ENCODE measurements at regions not wholly inside any gene's neighbourhood (a gene's known extent, or its start where the extent isn't known, plus 50 kb on each side); places are given as distances from the start of the nearest gene placed in this dataset.

GRCh38 chr14:21995332-21995731, 321.7 kb upstream of the OR4E1 start:
- no peak for TF ChIP-seq CTCF (conservative IDR thresholded peaks at IDR 0.05; ENCODE audit: low read length)
- TF ChIP-seq EZH2phosphoT487 (IDR thresholded peaks at IDR 0.05; ENCODE audit: borderline replicate concordance): no peak

Data from Loucy (cell line).